ENCODE measurements at regions not wholly inside any gene's neighbourhood (a gene's known extent, or its start where the extent isn't known, plus 50 kb on each side); places are given as distances from the start of the nearest gene placed in this dataset.

- FAIRE-seq: peak; percentile 13
- no peak for DNase-seq (ENCODE audit: low read depth in 1 of 2, low spot score in 2 of 2)
- Histone ChIP-seq H2AK5ac (ENCODE audit: low read depth, low read length) (no peak overlapping the region), H3K14ac (ENCODE audit: insufficient read length) (no peak overlapping the region), H3K27me3 (replicated peaks in 1 of 4; ENCODE audit: control insufficient read depth in 3 of 4, extremely low read depth in 1 of 4, insufficient read depth in 3 of 4, low read length in 3 of 4) (no peaks in the 10 kb centered on the region), H3K23ac (ENCODE audit: insufficient read length) (no peak overlapping the region), H4K20me1 (replicated peaks in 1 of 2; ENCODE audit: control insufficient read depth in 1 of 2, insufficient read depth in 2 of 2, low read length in 2 of 2) (no peaks in the 10 kb centered on the region), H3K4me1 (replicated peaks in 1 of 4; ENCODE audit: control insufficient read depth in 3 of 4, insufficient read depth in 4 of 4, low read length in 3 of 4) (peaks cover 0 to 6% (median 0%) of the 10 kb centered on the region in 4 experiments; a peak in 2 of 7 replicates), H3K56ac (replicated peaks; ENCODE audit: insufficient read length, low read depth, low read length) (no peak overlapping the region), H3K27ac (ENCODE audit: low read depth, low read length) (no peak overlapping the region), H3K36me3 (ENCODE audit: control insufficient read depth in 2 of 4, insufficient read depth in 4 of 4, low read length in 3 of 4) (no peaks in the 10 kb centered on the region), H2BK5ac (ENCODE audit: low read depth, low read length) (no peak overlapping the region), H3K79me2 (ENCODE audit: control insufficient read depth in 1 of 2, insufficient read depth in 2 of 2, low read length in 2 of 2) (no peaks in the 10 kb centered on the region), H3K4me2 (ENCODE audit: insufficient read depth in 1 of 2, low read depth in 2 of 2, low read length in 2 of 2) (no peak overlapping the region; a peak in 1 of 4 replicates), H3K4me3 (ENCODE audit: extremely low read depth in 1 of 4, insufficient read depth in 2 of 4, low read depth in 3 of 4, low read length in 4 of 4) (no peak overlapping the region), H3K9ac (replicated peaks in 1 of 4; ENCODE audit: extremely low read depth in 1 of 4, low read depth in 3 of 4, low read length in 3 of 4) (no peak overlapping the region), H2BK12ac (ENCODE audit: low read depth, low read length) (no peak overlapping the region), H3K23me2 (ENCODE audit: low read depth, low read length) (no peaks in the 10 kb centered on the region), H4K91ac (replicated peaks; ENCODE audit: insufficient read length, low read length) (no peak overlapping the region), H2AFZ (ENCODE audit: low read length) (no peak overlapping the region), H3K9me3 (ENCODE audit: insufficient read depth in 2 of 2, low read depth in 1 of 2, low read length in 1 of 2) (no peaks in the 10 kb centered on the region), H3K79me1 (ENCODE audit: low read depth, low read length) (no peaks in the 10 kb centered on the region), H3K4ac (replicated peaks; ENCODE audit: insufficient read length, low read depth, low read length) (no peak overlapping the region), H2BK120ac (replicated peaks; ENCODE audit: low read depth, low read length) (no peak overlapping the region), H4K8ac (ENCODE audit: extremely low read depth, insufficient read depth, low read length) (no peak overlapping the region), H3K18ac (ENCODE audit: extremely low read depth, low read length) (no peak overlapping the region), H2BK20ac (ENCODE audit: low read length) (no peak overlapping the region), H4K5ac (ENCODE audit: insufficient read length, low read depth, low read length) (no peak overlapping the region), H2BK15ac (ENCODE audit: low read length) (0 out of 2 replicates have a peak overlapping the region, but pooled peaks have one; percentile 33)
- CTCF ChIA-PET (ENCODE audit: partially characterized antibody): interaction anchor here (0.6 to 0.7 kb wide), 2 partner anchors 312 to 316 kb away, joined by 3 to 4 read pairs; no protein-coding TSS in a partner anchor
- POLR2A ChIA-PET (ENCODE audit: partially characterized antibody): no interaction called here
- 78% methylated on average over 6 of the region's 7 CpGs; no CpG with 5 or more reads in 1 of the 2 experiments for WGBS, 2 experiments (ENCODE audit: extremely low coverage in 1 of 2, insufficient coverage in 1 of 2, insufficient read length in 1 of 2, insufficient replicate concordance in 2 of 2, low coverage in 1 of 2, low lambda C conversion rate in 2 of 2, missing lambda C conversion rate in 1 of 2)
- no peak for TF ChIP-seq KDM5A (IDR thresholded peaks at IDR 0.05; ENCODE audit: low read length)
- no peak for TF ChIP-seq HDAC2 (IDR thresholded peaks at IDR 0.05; ENCODE audit: borderline replicate concordance in 1 of 2, low read depth in 2 of 2, low read length in 2 of 2)
- TF ChIP-seq NANOG (IDR thresholded peaks at IDR 0.05; ENCODE audit: insufficient read depth, low read depth, low read length, poor library complexity, severe bottlenecking): no peak
- TF ChIP-seq CTCF (IDR thresholded peaks at IDR 0.05; ENCODE audit: control extremely low read depth in 1 of 3, insufficient read depth in 1 of 3, low read depth in 1 of 3, low read length in 3 of 3): no peak
- TF ChIP-seq SIX5 (IDR thresholded peaks at IDR 0.05; ENCODE audit: low read depth, low read length): 0 out of 2 replicates have a peak, but pooled peaks have one; percentile 11
- no peak for TF ChIP-seq CREB1 (IDR thresholded peaks at IDR 0.05)
Observed at GRCh38 chr5:27701931-27702903, 663.8 kb upstream of the CDH9 start.

Measured in H1 (cell line).